NCI-H128 (cell line): ENCODE measurements at regions not wholly inside any gene's neighbourhood (a gene's known extent, or its start where the extent isn't known, plus 50 kb on each side); places are given as distances from the start of the nearest gene placed in this dataset.
"Not testable (repeated sequence)": the region's sequence is repeated elsewhere in the genome, so short reads cannot be mapped to it uniquely, and the experiment has no call there.

ENCODE experiments used
- DNase-seq: peaks from one replicate; lab custom pipeline; 2025; ENCODE audit not compliant: unreplicated experiment; lab: John Stamatoyannopoulos, UW

DNA sequence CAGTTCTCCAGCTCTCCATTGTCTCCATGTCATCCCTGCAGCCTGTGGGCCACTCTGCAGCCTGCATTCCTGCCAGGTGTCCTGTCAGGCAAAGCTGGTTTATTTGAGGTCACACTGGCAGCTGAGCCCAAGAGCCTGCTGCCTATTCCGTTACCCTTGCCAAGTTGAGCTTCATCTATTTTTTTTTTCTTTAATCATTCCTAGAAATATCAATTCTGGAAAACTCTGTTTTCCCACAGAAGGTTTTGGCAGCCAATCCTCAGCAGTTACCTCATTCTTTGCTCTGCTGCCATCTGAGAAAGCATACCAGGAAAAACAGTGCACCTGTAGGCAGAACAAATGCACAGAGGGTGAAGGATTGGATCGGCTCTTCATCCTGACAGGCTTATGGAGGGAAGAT lies 411.0 kb upstream of the ACVR2A start:
- DNase-seq = no peak

DNA sequence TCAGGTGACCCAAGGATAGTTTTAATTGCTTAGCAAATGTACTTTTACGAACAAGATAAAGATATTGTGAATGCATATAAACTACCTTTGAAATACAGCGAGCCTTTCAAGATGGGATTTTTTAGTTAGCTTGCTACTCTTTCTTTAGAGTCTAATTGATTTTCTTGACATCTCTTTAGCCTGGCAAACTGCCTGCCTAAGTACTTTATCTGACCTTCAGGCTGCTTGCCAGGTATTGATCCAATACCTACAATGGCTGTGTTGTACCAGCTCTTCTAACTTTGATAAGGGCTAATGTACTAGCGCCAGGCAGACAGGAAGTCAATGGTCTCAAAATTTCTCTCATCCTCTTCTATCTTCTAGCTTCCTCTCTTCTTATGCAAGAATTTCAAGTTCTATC lies 414.4 kb upstream of the ACVR2A start:
- no peak for DNase-seq

- no peak for DNase-seq
These were observed 416.6 kb upstream of the ACVR2A start for GRCh38 chr2:147428120-147428747.

GRCh38 chr2:147425437-147426029 lies 419.3 kb upstream of the ACVR2A start:
- no peak for DNase-seq

GRCh38 chr2:147424766-147425165 lies 420.1 kb upstream of the ACVR2A start:
- no peak for DNase-seq

- no peak for DNase-seq
These were observed 423.7 kb upstream of the ACVR2A start for GRCh38 chr2:147420947-147421675.

DNA sequence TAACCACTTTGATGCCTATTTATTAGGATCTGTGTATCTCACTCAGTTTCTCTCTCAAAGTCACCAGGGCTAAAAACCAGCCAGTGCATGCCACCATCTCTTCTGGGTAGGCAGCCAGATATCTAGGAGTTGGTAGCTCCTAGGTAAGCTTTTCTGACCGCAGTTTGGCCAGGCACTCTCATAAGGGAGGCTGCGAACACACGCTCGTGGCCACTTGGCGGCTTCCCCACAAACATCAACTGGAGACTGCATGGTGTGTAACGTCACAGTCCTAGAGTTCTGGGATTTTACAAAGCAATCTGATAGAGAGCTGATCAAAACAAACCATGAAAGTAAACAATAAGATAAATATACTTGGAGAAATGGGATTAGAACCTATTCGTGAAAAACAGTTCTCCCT lies 424.3 kb upstream of the ACVR2A start:
- DNase-seq = no peak

DNA sequence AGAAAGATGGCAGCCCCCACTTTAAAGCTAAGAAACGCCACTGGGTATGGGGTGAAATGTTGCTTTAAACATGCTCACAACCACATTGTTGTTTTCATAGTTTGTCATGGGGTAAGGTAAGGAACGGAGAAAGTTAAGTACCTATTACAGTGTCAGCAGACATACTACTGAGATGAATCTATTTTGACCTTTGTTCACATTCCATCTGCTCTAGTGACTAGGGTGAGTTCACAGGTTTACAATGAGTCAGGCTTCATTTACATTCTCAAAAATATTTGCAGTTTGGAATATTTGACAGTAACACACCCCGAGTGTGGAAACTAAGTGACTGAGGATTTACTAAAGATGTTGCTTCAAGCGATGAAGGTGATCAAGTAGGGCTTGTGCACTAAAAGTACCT lies 428.7 kb upstream of the ACVR2A start:
- DNase-seq = no peak

- DNase-seq = not testable (repeated sequence)
These were observed 430.2 kb upstream of the ACVR2A start for GRCh38 chr2:147414656-147415055.

DNA sequence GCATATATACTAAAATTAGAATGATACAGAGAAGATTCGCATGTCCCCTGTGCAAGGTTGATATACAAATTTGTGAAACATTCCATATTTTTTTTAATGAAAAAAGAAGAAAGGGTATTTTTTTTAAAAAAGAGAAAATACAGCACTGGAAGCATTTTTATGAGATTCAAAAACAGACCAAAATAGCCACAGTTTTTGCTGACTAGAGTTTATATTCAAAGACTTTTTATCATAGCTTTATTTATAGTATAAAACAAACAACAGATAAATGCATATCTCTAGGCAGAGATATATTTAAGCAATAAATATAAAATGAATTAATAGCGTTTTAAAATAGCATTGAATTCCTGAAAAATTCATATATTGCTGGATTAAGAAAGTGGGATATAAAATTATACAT lies 436.5 kb upstream of the ACVR2A start:
- no peak for DNase-seq

DNA sequence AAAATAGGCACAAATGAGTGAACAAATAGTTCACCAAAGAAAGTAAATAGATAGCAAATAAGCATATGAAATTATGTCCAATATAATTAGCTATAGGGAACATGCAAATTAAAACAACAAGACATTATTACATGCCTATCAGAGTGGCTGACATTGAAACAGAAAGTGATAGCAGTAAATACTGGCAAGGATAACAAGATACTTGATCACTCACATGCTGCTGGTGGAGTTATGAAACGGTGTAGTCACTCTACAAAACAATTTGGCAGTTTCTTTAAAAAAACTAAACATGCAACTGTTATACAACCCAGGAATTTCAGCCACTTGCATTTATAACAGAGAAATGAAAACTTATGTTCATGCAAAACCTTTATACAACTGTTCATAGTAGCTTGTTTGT lies 439.2 kb upstream of the ACVR2A start:
- no peak for DNase-seq

DNA sequence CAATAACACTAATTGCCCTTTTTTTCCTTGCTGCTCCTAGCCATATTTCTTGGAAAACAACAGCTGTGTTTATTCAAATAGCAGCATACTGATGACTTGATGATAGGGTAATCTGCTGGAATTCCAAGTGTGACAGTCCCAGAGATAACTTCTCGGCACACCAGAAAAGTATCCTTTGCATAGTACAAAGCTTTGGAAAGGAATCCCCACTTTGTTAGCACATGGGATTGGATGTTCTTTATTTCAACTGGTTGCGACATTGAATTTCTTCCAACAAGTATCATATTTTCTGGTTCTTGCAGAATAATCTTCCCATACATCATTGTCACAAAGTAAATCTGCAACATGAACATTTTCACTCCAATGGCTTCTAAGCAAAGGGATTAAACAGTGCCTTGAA lies 445.8 kb upstream of the ACVR2A start:
- DNase-seq = no peak

DNA sequence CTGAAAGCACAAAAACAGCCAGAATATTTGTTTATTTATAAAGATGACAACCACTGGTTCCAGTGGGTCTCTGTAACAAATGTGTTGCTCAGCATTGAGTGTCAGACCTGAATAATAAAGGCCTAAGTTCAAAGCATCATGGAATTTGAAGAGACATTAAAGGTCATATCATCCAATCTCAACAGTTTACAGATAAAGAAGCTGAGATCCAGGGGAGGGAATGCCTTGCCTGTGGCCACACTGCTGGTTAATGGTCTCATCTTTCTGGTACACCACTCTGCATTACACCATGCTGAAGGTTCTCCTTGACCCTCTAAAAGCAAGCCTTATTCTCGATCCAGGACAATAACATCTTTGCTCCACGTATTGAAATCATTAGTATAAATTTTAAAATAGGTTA lies 446.5 kb upstream of the ACVR2A start:
- DNase-seq = no peak

GRCh38 chr2:147396890-147397289 lies 447.9 kb upstream of the ACVR2A start:
- DNase-seq = no peak

DNA sequence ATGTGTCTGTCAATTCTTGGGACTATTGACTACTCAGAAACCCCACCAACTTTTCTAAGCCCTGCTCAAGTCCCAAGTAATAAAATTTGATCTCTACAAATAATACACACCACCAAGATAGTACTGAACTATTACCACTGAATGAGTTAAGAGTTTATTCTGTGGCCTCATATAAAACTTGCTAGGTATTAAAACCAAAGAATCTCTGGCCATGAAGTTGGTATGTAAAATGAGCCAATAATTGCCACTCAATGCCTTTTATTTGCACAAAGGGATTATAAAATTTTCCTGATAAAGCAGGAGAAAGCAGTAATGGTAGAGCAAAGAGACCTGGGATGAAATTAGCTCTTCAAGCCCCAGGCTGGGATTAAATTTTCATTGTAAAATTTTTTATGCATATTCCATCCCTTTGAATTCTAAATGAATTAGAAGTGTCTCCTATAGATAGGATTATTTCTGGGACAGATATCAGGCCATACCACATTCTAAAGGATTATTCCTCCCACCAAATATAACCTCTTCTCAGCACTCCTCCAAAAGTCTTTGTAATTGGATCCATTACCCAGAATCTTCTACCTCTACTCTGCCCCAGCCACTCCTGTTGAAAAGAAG lies 450.5 kb upstream of the ACVR2A start:
- DNase-seq = no peak

DNA sequence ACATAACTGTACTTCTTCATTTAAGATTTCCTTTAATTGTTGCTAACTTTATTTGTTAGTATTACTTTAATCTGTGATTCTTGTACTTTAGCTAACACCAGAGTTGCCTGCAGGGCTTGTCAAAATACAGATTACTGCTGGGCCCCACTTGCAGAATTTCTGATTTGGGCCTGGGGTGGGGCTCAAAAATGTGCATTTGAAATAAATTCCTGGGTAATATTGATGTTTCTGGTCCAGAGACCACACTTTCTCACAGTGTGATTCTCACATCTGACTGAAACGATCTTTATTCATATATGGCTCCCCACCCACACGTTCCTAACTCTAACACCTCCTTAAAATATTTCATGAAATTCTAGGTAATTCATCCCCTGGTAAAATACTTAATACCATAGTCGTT lies 452.6 kb upstream of the ACVR2A start:
- DNase-seq = no peak

DNA sequence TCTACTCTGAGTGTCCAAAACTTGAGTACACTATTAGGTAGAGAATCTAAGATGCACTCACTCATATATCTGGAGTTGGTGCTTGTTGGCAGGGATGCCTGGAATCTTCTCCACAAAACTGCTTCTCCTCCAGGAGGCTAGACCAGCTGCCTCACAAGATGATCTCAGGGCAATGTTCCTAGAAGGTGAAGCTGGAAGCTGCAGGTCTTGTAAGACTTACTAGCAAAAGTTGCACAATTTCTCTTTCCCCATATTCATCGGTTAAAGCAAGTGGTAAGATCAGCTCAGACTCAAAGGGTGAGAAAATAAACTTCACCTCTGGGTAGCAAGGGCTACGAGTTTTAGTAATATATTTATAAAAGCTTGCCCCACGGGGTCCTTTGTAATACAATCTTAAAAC lies 454.4 kb upstream of the ACVR2A start:
- no peak for DNase-seq

DNA sequence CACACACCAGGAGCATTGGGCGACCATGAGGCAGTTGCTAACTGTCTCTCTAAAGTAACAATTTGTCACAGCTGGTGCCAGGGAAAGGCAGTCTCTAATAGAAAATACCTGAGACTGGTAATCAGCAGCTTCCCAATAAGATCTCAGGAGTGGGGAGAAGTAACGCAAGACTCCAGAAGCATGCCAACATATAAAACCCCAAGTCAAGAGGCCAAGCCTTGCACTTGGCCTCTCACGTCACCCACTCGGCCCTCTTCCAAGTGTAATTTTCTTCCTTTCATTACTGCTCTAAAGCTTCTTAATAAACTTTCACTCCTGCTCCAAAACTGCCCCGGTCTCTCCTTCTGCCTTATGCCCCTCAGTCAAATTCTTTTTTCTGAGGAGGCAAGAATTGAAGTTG lies 455.6 kb upstream of the ACVR2A start:
- DNase-seq = no peak

- no peak for DNase-seq
These were observed 456.6 kb upstream of the ACVR2A start for GRCh38 chr2:147388217-147388616.

DNA sequence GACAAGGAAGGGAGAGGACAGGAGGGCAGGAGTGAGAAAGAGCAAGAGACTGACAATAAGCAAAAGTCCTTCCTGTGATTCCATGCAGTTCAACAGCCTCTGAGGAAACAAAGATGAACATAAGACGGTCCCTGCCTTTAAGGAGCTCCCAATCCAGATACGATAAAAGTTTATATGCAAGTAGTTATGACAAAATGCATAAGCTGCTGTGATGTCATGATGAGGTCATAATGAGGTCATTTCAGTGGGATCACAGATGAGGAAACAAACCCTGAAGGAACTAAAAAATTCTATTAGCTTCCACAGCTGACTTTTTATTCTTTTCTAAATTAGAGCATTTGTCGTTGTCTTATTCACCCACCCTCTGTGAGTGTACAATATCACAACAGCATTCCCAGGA lies 458.5 kb upstream of the ACVR2A start:
- no peak for DNase-seq

- DNase-seq = no peak
These were observed 459.2 kb upstream of the ACVR2A start for GRCh38 chr2:147385600-147385999.

- DNase-seq = no peak
These were observed 460.2 kb upstream of the ACVR2A start for GRCh38 chr2:147384659-147385058.
